ENCODE measurements at regions not wholly inside any gene's neighbourhood (a gene's known extent, or its start where the extent isn't known, plus 50 kb on each side); places are given as distances from the start of the nearest gene placed in this dataset.

DNA sequence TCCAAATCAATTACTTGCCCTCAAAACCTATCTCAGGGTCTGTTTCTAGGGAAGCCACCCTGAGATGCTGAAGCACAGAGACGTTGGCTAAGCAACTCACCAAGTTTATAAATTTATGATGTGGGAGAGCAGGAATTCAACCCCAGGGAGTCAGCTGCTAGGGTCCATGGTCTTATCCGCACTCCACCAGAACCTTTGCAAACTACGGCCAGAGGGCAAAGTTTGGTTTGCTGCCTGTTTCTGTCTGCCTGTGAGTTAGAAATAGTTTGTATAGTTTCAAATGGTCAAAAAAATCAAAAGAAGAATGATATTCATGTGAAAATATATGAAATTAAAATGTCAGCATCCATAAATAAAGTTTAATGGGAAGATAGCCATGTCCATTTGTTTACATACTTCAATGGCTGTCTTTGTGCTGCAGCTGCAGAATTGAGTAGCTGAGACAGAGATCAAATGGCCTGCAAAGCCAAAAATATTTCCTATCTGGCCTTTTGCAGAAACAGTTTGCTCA lies 83.7 kb upstream of the ZFP64 start (continued):
- TF ChIP-seq, protein P1, sequence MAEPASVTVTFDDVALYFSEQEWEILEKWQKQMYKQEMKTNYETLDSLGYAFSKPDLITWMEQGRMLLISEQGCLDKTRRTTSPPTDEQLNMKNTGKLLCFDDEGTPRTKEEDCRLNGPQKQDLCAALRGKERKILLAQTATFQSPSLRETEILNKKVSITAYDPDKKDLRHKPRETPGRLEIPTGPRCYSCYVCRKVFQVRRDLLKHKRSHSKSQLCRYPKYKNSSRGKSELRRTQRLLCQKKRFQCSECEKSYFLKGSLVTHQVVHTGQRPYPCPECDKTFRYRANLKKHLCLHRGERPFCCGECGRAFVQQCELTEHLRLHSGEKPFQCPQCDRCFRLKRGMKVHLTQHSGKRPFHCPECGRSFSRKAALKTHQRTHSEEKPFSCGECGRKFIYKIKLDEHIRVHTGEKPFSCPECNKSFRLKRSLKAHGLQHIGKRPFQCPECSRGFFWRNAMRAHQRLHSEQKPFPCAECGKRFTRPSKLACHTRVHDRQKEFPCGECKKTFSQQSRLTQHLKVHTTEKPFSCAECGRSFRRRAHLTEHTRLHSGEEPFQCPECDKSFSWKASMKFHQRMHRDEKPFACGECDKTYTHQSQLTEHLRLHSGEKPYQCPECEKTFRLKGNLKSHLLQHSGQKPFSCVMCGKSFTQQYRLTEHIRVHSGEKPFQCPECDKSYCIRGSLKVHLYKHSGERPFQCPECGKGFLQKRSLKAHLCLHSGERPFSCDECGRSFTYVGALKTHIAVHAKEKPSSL (CRISPR knock-in tag; conservative IDR thresholded peaks at IDR 0.05) = no peak
- TF ChIP-seq ZNF263 (CRISPR knock-in tag; IDR thresholded peaks at IDR 0.05; ENCODE audit: low read depth) = no peak

DNA sequence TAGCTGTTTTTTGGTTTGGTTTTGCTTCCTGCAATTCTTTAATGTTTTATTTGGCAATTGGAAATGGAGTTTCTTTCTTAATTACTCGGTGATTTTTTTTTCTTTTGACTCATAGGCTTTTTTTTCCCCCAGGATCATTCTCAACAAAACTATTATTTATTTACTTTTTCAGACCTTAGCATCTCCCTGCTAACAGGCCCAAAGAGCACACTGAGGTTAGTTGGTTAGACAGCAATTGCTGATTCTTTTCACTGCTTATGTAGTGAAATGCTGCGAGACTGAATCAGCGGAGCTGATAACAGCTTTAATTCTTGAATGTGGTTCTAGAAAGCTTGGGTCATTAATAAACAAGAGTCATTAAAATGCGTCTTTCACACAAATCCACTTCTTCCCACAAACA lies 79.1 kb upstream of the ZFP64 start:
- no peak for DNase-seq (ENCODE audit: low spot score)
- CTCF ChIA-PET = no interaction called here

DNA sequence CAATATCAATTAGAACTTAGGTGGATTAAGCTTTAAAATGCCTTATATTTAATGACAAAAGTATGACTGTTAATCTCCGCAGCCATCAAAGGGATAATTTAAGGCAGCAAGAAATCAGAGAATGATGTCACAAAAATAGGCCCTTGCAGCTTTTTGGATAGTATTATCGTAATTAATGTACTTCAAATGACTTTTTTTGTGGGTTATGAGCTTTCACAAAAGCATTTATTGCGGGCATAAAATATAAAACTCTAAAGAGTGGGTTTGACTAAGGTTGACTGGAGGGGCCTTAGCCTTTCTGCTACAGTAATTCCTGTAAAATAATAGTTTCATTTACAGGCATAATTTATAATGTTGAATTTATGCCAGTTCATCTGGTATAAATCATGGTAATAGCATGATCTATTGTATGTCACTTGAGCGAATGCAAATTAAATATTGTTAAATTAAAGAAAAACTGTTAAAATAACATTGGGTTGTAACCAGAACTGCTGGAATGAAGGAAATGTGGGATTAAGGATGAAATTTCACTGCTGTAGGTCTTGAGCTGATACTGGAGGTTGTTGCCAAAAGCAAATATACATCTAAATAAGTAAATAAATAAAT lies 78.5 kb upstream of the ZFP64 start:
- no peak for TF ChIP-seq SMAD3 (CRISPR knock-in tag; IDR thresholded peaks at IDR 0.05; ENCODE audit: borderline replicate concordance)
- no peak for TF ChIP-seq GABPB1 (CRISPR knock-in tag; IDR thresholded peaks at IDR 0.05)
- no peak for TF ChIP-seq EMX1 (CRISPR knock-in tag; IDR thresholded peaks at IDR 0.05)
- no peak for TF ChIP-seq NR3C1 (CRISPR knock-in tag; conservative IDR thresholded peaks at IDR 0.05; ENCODE audit: low read depth)
- no peak for TF ChIP-seq TP53 (CRISPR knock-in tag; IDR thresholded peaks at IDR 0.05)
- no peak for TF ChIP-seq ZNF423 (CRISPR knock-in tag; IDR thresholded peaks at IDR 0.05)
- TF ChIP-seq CREB1 (CRISPR knock-in tag; IDR thresholded peaks at IDR 0.05) = no peak
- no peak for TF ChIP-seq SMAD4 (CRISPR knock-in tag; IDR thresholded peaks at IDR 0.05)
- ATAC-seq (no peak), DNase-seq (ENCODE audit: low spot score) (no peak)
- Mint-ChIP-seq H3K9me3 (no peaks in the 10 kb centered on the region), H3K36me3 (no peaks in the 10 kb centered on the region), H3K4me1 (0 out of 2 replicates have a peak, but pooled peaks cover 1% of the 10 kb centered on the region), H3K4me3 (no peak overlapping the region), H3K27me3 (ENCODE audit: low read depth) (no peaks in the 10 kb centered on the region), H3K27ac (no peak overlapping the region)
- POLR2A ChIA-PET = no interaction called here
- CTCF ChIA-PET = no interaction called here

More for the DNA sequence above, 79.1 kb upstream of the ZFP64 start:
- TF ChIP-seq NR1H2 (CRISPR knock-in tag; IDR thresholded peaks at IDR 0.05) = no peak
- TF ChIP-seq, protein P2, sequence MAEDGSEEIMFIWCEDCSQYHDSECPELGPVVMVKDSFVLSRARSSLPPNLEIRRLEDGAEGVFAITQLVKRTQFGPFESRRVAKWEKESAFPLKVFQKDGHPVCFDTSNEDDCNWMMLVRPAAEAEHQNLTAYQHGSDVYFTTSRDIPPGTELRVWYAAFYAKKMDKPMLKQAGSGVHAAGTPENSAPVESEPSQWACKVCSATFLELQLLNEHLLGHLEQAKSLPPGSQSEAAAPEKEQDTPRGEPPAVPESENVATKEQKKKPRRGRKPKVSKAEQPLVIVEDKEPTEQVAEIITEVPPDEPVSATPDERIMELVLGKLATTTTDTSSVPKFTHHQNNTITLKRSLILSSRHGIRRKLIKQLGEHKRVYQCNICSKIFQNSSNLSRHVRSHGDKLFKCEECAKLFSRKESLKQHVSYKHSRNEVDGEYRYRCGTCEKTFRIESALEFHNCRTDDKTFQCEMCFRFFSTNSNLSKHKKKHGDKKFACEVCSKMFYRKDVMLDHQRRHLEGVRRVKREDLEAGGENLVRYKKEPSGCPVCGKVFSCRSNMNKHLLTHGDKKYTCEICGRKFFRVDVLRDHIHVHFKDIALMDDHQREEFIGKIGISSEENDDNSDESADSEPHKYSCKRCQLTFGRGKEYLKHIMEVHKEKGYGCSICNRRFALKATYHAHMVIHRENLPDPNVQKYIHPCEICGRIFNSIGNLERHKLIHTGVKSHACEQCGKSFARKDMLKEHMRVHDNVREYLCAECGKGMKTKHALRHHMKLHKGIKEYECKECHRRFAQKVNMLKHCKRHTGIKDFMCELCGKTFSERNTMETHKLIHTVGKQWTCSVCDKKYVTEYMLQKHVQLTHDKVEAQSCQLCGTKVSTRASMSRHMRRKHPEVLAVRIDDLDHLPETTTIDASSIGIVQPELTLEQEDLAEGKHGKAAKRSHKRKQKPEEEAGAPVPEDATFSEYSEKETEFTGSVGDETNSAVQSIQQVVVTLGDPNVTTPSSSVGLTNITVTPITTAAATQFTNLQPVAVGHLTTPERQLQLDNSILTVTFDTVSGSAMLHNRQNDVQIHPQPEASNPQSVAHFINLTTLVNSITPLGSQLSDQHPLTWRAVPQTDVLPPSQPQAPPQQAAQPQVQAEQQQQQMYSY (CRISPR knock-in tag; IDR thresholded peaks at IDR 0.05) = no peak
- TF ChIP-seq CBFB (CRISPR knock-in tag; IDR thresholded peaks at IDR 0.05; ENCODE audit: low read depth) = no peak
- TF ChIP-seq, protein P3, sequence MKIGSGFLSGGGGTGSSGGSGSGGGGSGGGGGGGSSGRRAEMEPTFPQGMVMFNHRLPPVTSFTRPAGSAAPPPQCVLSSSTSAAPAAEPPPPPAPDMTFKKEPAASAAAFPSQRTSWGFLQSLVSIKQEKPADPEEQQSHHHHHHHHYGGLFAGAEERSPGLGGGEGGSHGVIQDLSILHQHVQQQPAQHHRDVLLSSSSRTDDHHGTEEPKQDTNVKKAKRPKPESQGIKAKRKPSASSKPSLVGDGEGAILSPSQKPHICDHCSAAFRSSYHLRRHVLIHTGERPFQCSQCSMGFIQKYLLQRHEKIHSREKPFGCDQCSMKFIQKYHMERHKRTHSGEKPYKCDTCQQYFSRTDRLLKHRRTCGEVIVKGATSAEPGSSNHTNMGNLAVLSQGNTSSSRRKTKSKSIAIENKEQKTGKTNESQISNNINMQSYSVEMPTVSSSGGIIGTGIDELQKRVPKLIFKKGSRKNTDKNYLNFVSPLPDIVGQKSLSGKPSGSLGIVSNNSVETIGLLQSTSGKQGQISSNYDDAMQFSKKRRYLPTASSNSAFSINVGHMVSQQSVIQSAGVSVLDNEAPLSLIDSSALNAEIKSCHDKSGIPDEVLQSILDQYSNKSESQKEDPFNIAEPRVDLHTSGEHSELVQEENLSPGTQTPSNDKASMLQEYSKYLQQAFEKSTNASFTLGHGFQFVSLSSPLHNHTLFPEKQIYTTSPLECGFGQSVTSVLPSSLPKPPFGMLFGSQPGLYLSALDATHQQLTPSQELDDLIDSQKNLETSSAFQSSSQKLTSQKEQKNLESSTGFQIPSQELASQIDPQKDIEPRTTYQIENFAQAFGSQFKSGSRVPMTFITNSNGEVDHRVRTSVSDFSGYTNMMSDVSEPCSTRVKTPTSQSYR (CRISPR knock-in tag; IDR thresholded peaks at IDR 0.05) = no peak
- Mint-ChIP-seq H3K36me3 (no peaks in the 10 kb centered on the region), H3K27me3 (ENCODE audit: low read depth) (no peaks in the 10 kb centered on the region), H3K27ac (no peak overlapping the region), H3K4me3 (no peak overlapping the region), H3K4me1 (0 out of 2 replicates have a peak, but pooled peaks cover 3% of the 10 kb centered on the region), H3K9me3 (no peaks in the 10 kb centered on the region)
- POLR2A ChIA-PET = no interaction called here
- no peak for ATAC-seq

Measured in WTC11 (cell line).